ENCODE measurements at regions not wholly inside any gene's neighbourhood (a gene's known extent, or its start where the extent isn't known, plus 50 kb on each side); places are given as distances from the start of the nearest gene placed in this dataset.

- TF ChIP-seq ARID4B (CRISPR knock-in tag; IDR thresholded peaks at IDR 0.05; ENCODE audit: borderline replicate concordance) (no peak), CTCF (IDR thresholded peaks at IDR 0.05) (no peak), ZBTB43 (CRISPR knock-in tag; IDR thresholded peaks at IDR 0.05) (no peak), ZNF281 (CRISPR knock-in tag; IDR thresholded peaks at IDR 0.05) (no peak), JAZF1 (CRISPR knock-in tag; IDR thresholded peaks at IDR 0.05) (no peak), ZNF532 (CRISPR knock-in tag; IDR thresholded peaks at IDR 0.05; ENCODE audit: borderline replicate concordance) (no peak), ZBTB21 (CRISPR knock-in tag; IDR thresholded peaks at IDR 0.05; ENCODE audit: borderline replicate concordance) (no peak), EMX1 (CRISPR knock-in tag; IDR thresholded peaks at IDR 0.05) (no peak), ZNF121 (CRISPR knock-in tag; IDR thresholded peaks at IDR 0.05) (no peak), TEAD4 (CRISPR knock-in tag; IDR thresholded peaks at IDR 0.05) (no peak), E2F1 (CRISPR knock-in tag; IDR thresholded peaks at IDR 0.05) (no peak), ATF1 (CRISPR knock-in tag; IDR thresholded peaks at IDR 0.05) (no peak), KAT7 (CRISPR knock-in tag; IDR thresholded peaks at IDR 0.05; ENCODE audit: borderline replicate concordance) (no peak), ESRRA (CRISPR knock-in tag; IDR thresholded peaks at IDR 0.05; ENCODE audit: borderline replicate concordance) (no peak)
Observed at GRCh38 chr3:173221010-173221409, 80.0 kb upstream of the SPATA16 start (continued).
